Stimulated activated naive CD4-positive, alpha-beta T cell (primary cell): ENCODE measurements at regions not wholly inside any gene's neighbourhood (a gene's known extent, or its start where the extent isn't known, plus 50 kb on each side); places are given as distances from the start of the nearest gene placed in this dataset.

Experiments
- DNase-seq, 6 experiments: peaks; one replicate each; lab custom pipeline; 2025; lab: John Stamatoyannopoulos, UW

DNA sequence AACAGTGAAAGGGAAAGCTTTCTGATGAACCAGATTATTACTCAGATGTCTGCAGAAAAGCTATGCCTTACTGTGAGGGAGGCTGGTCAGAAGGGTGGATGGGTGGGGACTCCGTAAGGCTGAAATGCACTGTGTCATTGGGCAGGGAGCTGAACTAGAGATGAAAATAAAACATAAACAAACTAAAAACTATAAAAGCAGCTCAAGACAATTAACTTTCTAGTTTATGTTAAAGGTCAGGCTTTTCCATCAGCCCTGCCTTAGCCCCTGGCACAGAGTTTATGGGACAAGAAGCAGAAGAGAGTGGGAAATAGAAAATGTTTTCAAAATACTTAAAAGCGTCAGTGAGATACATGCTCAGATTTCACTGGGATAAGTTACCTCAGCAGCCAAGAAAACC is 310.0 kb upstream of the UBE2E2 start:
- no peak for DNase-seq

DNA sequence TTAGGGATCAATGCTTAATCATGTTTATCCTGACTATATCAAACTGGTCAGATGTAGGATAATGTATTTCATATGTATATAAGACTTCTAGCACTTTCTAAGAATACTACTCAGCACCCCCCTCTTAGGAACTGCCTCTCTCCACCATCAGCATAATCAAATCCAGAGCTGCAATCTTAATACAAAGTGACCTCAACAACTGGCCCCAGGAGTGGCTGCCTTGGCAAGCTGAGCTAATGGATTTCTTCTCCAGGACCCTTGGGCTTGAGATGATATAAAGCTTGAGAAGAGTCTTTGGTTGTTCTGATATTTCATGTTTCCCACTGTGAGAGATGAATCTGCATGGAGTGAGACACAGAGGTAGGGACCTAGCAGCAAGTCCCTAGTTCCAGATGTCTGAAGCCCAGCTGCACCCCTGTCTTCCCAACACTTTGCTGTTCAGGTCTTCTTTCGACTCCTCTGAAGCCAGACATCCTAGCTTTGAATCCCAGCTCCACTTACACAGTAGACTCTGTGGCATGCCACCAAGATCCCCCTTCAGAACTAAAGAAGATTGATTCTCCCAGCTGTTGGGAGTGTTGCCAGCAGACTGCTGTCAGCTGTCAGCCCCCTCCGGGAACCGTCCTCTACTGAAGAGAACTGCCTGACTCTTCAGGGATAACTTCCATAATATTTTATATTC is 309.3 kb upstream of the UBE2E2 start:
- no peak for DNase-seq

DNA sequence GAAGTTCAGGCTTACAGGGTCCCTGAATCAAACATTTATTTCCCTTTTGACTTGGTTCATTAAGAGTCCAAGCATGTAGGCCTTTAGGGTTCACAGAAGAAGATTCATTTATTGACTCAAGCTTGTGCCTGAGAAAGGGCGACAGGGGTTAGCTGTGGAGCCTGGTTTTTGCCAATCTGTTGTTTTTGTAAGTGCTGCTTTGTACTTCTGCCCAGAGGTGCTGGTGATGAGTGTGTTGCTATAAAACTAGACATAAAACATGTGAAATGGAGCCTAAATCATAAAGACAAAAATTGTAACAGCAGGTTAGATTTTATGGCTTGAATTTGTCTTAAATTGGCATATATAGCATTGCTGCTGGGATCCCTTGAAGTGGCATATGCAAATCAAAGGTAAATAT is 308.3 kb upstream of the UBE2E2 start:
- no peak for DNase-seq

DNA sequence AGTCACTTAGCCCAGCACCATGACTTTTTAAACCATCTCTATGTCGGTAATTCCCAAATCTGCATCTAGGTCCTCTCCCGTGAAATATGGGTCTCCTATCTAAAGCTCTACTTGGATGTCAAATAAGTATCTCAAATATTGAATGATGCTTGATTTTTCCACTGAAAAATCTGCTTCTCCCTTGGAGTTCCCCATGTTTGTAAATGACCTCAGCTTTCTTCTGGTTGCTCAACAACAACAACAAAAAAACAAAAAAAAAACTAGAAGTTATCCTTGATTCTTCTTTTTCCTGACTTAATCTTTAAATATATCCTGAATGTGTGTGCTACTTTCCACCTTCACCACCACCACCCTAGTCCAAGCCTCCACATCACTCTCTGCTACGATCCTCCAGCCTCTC is 307.5 kb upstream of the UBE2E2 start:
- DNase-seq, result no peak

DNA sequence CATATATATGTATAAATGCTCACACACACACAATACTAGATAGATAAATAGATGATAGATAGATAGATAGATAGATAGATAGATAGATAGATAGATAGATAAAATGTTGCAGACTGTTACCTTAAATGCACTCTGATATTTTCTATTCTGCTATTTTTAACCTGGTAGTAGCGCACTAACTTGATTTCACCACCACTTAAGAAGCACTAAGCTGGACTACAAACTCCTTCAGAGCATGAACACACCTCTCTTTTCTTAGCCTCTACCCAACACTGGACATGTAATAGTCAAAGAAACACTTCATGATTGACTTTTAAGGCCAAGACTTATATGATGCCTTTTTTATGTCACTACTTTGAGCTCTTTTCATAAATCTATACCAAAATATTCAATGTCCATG is 304.6 kb upstream of the UBE2E2 start:
- DNase-seq, result no peak

DNA sequence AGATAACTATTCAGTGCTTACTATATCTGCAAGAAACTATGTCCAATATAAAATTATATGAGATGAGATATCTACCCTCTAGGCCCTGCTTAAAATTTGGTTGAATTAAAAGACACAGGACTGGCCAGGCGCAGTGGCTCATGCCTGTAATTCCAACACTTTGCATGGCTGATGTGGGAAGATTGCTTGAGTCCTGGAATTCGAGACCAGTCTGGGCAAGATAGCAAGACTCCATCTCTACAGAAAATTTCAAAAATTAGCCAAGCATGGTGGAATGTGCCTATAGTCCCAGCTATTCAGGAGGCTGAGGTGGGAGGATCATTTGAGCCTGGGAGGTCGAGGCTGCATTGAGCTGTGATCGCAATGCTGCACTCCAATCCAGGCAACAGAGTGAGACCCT is 303.7 kb upstream of the UBE2E2 start:
- DNase-seq, result no peak

DNA sequence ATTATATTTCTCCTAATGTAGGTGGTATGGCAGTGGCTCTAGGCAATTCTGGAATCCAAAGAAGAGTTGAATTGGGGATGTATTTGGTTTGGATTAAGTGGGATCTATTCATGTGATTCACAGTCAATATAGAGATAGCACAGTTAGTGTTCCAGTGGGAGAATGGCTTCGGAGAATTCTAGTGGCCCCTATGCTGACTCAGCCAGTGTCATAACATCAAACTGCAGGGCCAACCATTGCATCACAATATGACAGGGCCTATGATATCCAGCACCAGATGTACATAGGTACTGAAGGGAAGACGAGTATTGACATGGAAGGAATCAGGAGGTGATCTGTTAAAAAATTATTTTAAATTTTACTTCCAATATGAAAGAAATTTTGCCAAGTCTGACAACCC is 302.8 kb upstream of the UBE2E2 start:
- no peak for DNase-seq

DNA sequence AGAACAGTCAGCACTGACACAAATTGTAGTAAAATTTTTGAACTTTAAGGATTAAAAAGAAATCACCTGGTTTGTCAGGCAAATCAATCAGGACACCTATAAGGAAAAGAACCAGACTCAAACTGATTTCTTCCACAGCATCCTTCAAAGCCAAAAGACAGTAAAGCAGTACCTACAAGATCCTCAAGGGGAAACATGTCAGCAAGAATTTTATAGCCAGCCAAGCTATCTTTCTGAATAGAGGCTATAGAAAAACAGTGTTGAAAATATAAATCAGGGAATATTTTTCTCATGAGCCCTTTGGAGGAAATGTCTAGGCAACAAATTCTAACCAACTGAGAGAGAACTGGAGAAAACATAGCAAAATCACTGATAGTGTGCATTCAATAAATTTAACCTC is 301.4 kb upstream of the UBE2E2 start:
- no peak for DNase-seq

DNA sequence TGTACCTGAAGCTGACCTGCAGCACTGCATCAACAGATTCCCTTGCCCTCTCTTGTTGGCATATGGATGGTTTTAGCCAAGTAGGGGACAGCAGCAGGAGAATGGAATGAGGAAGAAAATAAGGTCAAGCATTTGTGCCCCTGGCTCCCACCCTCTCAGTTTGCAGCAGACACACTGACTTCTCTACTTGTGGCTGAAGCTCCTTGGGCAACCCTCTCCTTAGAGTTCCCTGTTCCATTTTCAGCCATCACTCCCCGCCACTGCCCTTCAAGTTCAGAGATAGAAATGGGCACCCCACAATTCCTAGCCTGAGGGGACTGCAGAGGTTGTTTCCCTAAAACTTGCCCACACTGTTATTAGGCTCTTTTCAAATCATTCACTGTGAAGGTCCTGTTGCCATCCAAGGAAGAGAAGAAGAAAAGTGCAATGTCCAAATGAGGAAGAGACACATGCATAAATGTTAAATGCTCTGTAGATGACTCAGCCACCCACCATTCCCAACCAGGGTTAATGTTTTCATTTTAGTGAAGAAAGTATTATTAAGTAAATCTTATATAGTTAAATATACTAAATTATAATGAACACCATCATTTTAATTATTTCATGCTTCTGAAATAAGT is 295.9 kb upstream of the UBE2E2 start:
- DNase-seq, result no peak

DNA sequence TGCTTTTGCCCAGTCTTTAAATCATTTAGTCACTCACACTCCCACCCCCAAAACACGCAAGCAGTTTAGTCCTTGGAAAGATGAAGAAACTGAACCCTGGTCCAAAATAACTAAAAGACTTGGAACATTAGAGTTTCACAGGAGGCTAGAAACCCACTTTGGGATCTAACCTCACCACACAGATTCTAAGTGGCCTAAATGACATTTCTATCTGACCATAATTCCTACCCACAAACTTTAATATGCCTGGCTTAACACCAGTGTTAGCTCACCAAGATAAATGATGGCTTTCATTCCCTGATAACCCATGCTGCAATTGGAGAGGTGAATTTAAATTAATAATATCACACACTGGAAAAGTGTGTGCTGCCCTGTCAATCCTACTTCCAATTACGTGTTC is 295.3 kb upstream of the UBE2E2 start:
- DNase-seq, result no peak

DNA sequence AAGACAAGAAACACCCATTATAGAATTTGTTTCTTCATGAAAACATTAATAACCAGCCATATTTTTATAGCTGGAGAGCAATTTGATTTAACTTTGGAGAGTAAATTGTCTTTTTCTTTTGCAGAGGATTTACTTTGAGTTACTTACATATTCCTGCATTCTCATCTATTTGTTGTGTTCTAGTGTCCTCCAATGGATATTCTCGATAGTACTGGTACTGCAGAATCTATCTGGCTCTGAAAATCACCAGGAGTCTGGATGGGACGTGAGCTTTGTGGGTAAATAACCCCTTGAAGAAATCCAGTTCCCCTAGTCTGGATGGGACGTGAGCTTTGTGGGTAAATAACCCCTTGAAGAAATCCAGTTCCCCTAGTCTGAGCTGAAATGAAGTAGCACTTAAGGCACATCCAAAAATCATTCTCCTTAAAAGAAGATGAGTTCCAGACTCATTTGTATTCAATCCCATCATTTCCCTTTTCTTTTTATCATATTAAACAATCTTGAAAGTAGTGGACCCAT is 294.1 kb upstream of the UBE2E2 start:
- no peak for DNase-seq

DNA sequence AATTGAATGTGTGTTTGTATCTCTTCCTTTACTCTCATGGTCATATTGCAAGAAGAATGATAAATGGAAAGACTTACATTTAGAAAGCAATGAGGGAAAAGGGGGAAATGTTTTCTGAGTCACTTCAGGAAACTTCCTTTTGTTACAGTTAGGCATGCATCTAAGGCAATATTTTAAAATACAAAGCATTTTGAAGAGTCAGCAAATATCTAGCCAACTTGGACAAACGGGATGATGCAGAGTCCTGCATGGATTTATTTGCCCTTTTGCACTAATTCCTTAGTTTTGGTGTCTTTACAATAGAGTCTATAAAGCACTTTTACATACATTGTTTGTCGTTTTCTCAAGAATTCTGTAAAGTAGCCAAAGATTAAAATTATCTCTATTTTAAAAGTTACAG is 286.2 kb upstream of the UBE2E2 start:
- DNase-seq, result no peak

DNA sequence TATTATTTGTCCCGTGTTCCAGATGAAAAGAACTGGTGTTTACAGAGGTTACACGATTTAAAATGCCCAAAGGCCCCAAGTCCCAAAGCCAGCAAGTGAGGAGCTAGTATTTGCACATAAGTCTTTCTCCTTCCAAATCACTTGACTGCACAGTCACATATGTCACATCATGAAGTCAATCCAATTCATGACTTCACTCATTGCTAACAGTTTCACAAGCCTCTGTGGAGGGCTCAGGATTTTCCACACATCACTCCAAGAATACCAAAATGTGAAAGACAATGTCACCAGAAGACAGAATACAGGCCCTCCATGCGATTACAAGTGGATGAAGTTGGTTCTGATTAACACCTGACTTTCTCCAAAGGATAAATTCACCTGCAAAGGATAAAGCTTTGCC is 283.1 kb upstream of the UBE2E2 start:
- DNase-seq, result no peak

DNA sequence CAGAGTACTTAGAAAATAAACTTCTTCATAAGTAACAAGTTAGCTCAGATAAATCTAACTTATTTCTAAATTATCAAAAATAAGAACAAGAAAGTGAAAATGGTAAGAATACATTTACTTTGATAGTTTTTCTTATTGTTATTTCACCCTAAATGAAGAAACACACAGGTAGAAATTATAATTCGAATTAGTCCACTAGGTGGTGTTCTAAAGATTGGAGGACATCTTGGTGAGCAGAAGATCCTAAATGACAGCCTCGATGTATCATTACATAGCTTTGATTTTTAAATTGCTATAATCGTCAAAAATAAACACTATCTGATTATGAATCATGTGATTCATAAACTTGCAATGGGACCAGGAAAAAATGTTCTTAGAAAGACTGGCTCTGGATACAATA is 280.8 kb upstream of the UBE2E2 start:
- peak in 1 of 6 experiments; percentile 0 for DNase-seq

DNA sequence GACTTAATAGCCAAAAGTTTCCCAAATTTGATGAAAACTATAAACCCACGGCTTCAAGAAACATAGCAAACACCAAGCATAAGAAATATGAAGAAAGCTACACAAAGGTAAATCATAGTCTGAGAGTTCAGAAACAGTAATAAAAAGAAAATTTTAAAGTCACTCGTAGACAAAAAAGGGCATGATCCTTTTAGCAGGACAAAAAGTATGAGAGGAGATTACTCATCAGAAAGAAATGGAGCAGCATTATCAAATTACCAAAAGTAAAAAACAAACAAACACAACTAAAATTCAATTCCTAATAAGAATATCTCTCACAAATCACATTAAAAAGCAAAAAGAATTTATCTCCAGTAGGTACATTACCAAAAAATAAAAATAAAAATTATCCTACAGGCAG is 279.4 kb upstream of the UBE2E2 start:
- DNase-seq, result no peak

DNA sequence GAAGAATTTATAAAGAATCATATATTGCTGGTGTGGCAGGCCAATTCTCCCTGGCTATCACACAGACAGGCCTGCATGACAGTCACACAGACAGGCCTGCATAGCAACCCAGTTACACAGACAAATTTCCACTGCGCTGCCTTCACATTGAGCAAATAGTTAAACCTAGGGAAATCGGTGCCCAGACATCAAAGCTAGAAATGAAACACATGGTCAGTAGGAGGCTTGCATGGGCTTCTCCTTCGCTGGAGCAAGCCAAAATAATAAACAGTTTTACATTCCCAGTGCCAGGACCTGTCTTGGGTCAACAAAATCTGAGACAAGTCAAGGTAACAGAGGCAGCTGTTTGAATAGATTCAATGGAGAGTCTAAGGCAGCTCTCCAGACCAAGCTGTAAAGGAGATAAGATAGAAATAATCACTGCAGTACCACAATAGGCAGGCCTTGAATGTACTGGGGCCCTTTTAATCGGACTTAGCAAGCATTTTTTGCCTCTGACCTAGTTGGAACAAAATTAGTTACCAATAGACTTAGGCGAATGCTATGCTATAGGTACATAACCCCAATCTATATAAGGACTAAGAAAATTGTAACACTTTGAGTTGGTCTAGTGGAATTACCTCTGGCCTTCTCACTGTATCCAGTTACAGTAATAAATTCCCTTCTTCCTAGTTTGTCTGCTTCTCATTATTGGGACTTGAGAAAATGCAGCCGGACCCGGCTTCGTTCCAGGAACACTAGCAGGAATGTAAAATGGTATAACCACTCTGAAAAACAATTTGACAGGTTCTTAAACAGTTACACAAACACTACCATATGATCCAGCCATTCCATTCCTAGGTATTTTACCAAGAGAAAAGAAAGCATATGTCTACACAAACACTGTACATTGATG is 274.7 kb upstream of the UBE2E2 start:
- no peak for DNase-seq

DNA sequence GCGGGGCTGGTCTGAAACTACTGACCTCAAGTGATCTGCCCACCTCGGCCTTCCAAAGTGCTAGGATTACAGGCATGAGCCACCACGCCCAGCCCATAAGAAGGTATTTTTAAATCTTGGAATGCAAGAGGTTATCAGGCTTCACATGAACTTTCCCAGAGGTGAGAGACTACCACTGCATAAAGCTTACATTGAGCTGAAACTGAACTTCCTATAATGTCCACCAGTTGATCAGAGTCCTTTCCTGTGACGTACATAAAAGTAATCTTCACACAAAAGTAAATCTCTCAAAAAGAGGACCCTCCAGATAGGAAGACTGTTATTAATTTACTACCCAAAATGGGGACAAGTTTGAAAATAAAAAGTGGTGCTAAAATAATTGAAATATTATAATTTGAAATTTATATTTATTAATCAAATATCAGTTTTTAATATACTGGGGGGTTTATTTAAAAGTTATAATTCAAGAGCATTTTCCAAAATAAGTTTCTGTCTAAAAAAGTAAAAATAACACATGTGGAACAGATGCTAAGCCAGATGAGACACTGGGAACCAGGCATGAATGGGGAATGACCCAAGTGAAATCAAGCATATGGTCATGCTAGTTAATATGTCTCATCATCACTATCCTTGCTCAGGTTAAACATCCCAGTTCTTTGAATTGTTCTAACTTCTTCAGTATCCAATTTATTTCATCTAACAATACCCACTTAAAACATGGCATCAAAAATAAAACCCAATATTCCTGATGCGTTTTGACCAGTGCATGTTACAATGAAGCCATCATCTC is 269.9 kb upstream of the UBE2E2 start:
- DNase-seq, result no peak

DNA sequence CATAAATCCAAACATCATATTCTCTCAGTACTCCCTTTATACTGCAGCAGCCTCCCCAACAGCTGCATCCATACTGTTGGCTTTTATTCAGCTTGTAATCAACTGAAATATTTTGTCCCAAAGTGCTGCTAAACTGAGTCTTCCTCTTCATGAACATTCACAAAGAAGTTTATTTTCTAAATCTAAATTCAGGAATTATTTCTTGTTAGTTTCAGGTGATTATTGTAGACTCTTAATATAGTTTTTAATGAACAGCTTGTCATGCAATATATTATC is 269.3 kb upstream of the UBE2E2 start:
- no peak for DNase-seq

DNA sequence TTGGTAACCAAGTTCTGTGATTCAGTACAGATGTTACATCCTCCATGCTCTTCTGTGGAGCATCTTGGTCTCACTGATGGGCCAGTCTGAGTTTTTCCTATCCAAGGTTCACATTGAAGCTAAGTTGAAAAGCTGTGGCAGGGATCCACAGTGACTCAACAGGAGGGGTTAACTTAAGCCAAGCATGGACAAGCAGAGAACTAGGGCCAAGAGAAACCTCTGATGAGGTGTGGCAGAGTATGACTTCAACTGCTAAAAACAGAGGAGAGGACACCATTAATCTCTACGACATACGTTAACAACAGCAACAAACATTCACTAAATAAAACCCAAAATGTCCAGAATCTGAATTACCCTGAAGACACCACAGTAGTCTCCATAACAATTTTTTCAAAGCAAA is 268.1 kb upstream of the UBE2E2 start:
- no peak for DNase-seq

DNA sequence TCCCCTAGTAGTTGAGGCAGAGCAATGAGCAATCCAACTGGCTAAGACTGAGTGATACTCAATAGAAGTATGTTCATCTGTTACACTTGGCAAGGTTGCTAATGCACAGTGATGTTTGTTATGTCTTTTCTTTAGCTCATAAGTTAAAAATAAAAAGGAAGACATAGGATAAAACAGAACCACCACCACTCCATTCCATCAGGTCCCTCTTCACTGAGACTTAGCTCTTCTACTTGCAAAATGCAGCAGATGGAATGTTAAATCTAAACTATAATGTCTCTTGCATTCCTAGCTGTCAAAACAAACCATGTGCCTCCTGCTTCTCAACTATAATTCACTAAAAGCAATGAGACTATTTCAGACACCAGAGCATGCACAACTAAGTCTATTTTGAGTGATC is 265.6 kb upstream of the UBE2E2 start:
- DNase-seq, result no peak

DNA sequence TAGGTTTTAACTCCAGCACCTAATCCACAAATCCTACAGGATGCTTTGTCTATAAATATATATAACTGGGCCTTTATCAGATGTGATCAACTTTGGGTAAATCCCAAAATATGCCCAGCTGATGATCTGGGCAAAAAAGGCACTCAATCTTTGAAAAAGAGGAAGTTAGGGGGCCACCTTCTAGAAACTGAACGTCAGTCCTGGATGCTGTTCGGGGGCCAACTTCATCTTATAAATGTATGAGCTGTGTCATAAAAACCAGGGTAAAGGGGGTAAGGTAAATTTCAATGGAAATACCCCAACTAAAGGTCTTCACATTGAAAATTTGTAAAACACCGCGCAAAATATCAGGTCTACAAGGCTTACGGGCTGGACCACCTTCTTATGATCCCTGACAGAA is 264.4 kb upstream of the UBE2E2 start:
- DNase-seq, result no peak

DNA sequence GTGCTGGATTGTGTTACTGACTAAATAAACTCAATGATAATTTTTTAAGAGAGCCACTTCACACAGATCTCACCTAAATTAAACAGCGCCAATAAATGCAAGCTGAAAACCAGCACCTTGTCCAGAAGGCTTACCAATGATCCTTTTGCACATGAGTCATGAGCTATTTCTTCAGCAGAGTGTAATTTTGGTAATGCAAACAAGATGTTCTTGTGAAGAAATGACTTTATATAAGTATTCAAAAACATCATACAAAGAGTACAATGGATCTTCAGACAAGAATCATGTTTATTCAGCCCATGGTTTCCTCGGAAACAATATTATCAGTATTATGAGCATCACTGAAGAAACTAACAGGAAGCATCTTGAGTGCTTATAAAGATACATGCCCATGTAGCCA is 263.8 kb upstream of the UBE2E2 start:
- DNase-seq, result no peak
